ENCODE measurements at regions not wholly inside any gene's neighbourhood (a gene's known extent, or its start where the extent isn't known, plus 50 kb on each side); places are given as distances from the start of the nearest gene placed in this dataset.
"Not testable (repeated sequence)": the region's sequence is repeated elsewhere in the genome, so short reads cannot be mapped to it uniquely, and the experiment has no call there.

- no peak overlapping the region for H3K4me3 ChIP-seq (ENCODE audit: low read depth, low read length)
- DNase-seq (ENCODE audit: low read depth), result no peak
- no peak for TF ChIP-seq CTCF (conservative IDR thresholded peaks at IDR 0.05; ENCODE audit: low read depth, low read length)
Measured at GRCh38 chr17:16888413-16889087, 83.4 kb downstream of the TNFRSF13B start.

DNA sequence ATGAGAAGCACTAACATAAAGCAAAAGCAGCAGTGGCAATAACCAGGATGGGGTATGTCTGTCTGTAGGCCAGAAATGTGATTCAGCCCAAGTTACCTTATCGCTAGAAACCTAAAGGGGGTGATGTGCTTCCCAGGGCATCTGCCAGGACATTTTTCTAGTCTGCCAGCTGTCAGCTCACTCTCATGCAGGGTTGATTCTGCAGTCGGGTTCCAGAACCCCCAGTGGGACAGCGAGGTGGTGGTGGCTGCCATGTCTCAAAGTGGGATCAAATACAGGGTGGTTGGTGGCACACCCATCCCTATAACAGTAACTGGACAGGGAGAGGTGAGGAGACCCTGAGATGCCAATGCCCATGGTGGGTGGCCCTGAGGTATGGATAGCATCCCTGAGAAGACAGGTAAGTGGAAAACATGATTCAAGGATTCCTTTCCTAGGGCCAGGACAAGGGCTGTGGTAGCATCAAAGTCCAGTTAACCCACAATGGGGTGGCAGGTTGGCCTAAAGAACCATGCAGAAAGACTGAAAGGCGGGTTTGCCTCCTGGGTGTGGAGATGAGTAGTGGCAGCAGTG lies 84.3 kb downstream of the TNFRSF13B start:
- no peak overlapping the region for H3K4me3 ChIP-seq (ENCODE audit: low read depth, low read length)
- no peak for DNase-seq (ENCODE audit: low read depth)
- TF ChIP-seq CTCF (conservative IDR thresholded peaks at IDR 0.05; ENCODE audit: low read depth, low read length), result no peak

DNA sequence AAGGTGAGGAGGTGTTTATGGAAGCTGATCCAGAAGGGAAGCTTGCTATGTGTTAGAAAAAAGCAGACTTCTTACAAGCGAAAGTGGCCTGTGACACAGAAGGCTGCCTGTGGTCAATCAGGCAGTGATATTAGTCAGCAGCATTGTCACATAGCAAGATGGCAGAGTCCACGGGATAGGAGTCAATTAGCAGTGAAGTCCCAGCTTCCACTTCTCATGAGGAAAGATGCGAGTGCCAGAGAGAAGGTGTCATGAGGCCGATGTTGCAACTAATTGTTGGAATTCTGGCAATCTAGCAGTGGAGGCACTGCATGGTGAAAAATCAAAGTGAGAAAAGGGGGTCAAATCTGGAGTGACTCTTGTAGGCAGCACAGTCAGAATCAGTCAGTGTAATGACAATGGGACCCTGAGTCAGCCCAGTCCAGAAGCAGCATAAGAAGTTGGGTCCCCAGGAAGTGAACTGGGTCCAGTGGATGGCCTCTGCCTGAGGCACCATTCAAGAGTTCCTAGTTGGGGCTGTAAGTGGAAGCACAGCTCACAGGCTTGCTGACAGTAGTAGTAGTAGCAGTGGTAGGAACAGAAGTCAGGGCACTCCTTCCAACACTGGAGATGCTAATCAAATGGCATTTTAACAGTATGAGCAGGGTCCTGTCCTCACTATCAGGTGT lies 85.1 kb downstream of the TNFRSF13B start:
- H3K4me3 ChIP-seq (ENCODE audit: low read depth, low read length), result no peak overlapping the region
- DNase-seq (ENCODE audit: low read depth), result no peak
- TF ChIP-seq CTCF (conservative IDR thresholded peaks at IDR 0.05; ENCODE audit: low read depth, low read length), result no peak

GRCh38 chr17:16885204-16885603 lies 86.7 kb downstream of the TNFRSF13B start:
- not testable (repeated sequence) for H3K4me3 ChIP-seq (ENCODE audit: low read depth, low read length); DNase-seq (ENCODE audit: low read depth)

DNA sequence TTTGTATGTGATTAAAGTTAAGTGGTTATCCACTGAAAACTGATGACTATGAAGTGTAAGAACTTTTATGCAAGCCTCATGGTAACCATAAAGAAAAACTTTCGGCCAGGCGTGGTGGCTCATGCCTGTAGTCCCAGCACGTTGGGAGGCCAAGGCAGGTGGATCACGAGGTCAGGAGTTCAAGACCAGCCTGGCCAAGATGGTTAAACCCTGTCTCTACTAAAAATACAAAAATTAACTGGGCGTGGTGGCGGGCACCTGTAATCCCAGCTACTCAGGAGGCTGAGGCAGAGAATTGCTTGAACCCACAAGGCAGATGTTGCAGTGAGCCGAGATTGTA lies 89.0 kb downstream of the TNFRSF13B start:
- H3K4me3 ChIP-seq (ENCODE audit: low read depth, low read length); DNase-seq (ENCODE audit: low read depth): not testable (repeated sequence)

DNA sequence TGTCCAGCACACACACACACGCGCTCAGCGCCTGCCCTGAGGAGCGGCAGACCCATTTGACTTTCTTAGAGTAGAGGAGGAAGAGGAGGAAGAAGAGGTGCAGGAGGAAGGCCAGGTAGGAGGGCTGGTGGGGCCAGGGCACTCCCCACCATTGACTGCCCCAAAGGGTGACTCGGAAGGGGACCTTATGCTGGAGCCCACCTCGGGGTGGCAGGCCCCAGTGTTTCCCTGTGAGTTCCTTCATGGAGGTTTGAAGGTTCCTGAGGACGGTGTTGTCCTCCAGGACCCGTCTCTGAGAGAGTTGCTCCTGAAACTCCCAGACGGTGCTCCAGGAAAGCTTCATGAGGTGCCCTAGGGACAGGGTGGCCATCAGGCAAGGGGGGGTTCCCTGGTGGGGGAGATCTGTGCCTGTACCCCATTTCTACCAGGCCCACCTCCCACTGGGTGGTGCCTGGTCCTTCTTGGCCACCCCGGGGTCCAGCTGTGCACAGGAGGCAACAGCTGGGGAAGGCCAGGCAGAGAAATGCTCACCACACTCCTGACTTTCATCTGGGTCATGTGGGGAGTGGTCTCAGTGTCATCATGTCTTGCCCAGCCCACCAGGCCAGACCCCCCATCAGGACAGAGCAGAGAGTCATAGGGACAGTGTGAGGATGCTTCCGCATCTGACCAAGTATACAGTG lies 89.5 kb downstream of the TNFRSF13B start:
- DNase-seq (ENCODE audit: low read depth), result no peak
- no peak for TF ChIP-seq CTCF (conservative IDR thresholded peaks at IDR 0.05; ENCODE audit: low read depth, low read length)
- H3K4me3 ChIP-seq (ENCODE audit: low read depth, low read length), result no peak overlapping the region

- no peak for DNase-seq (ENCODE audit: low read depth)
- no peak overlapping the region for H3K4me3 ChIP-seq (ENCODE audit: low read depth, low read length)
- no peak for TF ChIP-seq CTCF (conservative IDR thresholded peaks at IDR 0.05; ENCODE audit: low read depth, low read length)
Measured at GRCh38 chr17:16881239-16881924, 90.5 kb downstream of the TNFRSF13B start.
